Mesothelial cell of epicardium (in vitro differentiated cells): ENCODE measurements at regions not wholly inside any gene's neighbourhood (a gene's known extent, or its start where the extent isn't known, plus 50 kb on each side); places are given as distances from the start of the nearest gene placed in this dataset. TPM values are rescaled to one million over a fixed set of nuclear protein-coding genes. Genes with fewer than 3 reads are reported as not detected.

Experiments used
- DNase-seq, 2 experiments: peaks; one replicate each; pipeline ENCODE4 v3.0.0; 2021; ENCODE audit warnings: low spot score in 2 of 2; ENCODE audit not compliant: unreplicated experiment in 2 of 2
- H3K27ac Mint-ChIP-seq: 2 replicates; pipeline ENCODE4 v1.8.0; 2021; ENCODE audit warnings: mixed read lengths
- H3K27me3 Mint-ChIP-seq: 2 replicates; pipeline ENCODE4 v1.8.0; 2021; ENCODE audit warnings: low read depth, mixed read lengths
- H3K36me3 Mint-ChIP-seq: 2 replicates; pipeline ENCODE4 v1.8.0; 2021; ENCODE audit warnings: mixed read lengths
- H3K4me1 Mint-ChIP-seq: 2 replicates; pipeline ENCODE4 v1.8.0; 2021; ENCODE audit warnings: mixed read lengths
- H3K4me3 Mint-ChIP-seq: 2 replicates; pipeline ENCODE4 v1.8.0; 2021; ENCODE audit warnings: mild to moderate bottlenecking, moderate library complexity, mixed read lengths
- H3K9me3 Mint-ChIP-seq: 2 replicates; pipeline ENCODE4 v1.8.0; 2021; ENCODE audit warnings: mixed read lengths
- microRNA-seq: library from miRNA; unstranded; fragments of <30 nt; microRNA quantifications from one replicate; pipeline ENCODE4 v1.2.0, GENCODE V29; 2021; ENCODE audit warnings: inconsistent platforms, mixed read lengths
- TF ChIP-seq, protein P1 (sequence below): fragments of 200-600 bp; sonication (generic); IDR thresholded peaks from one replicate; pipeline ENCODE4 v1.5.0; 2021; ENCODE audit warnings: antibody characterized with exemption; ENCODE audit not compliant: unreplicated experiment

- Mint-ChIP-seq H3K4me3 (no peak overlapping the region), H3K27ac (no peak overlapping the region), H3K4me1 (peaks cover 6% of the 10 kb centered on the region), H3K27me3 (no peaks in the 10 kb centered on the region), H3K9me3 (no peaks in the 10 kb centered on the region), H3K36me3 (no peaks in the 10 kb centered on the region)
- TF ChIP-seq, protein P1, sequence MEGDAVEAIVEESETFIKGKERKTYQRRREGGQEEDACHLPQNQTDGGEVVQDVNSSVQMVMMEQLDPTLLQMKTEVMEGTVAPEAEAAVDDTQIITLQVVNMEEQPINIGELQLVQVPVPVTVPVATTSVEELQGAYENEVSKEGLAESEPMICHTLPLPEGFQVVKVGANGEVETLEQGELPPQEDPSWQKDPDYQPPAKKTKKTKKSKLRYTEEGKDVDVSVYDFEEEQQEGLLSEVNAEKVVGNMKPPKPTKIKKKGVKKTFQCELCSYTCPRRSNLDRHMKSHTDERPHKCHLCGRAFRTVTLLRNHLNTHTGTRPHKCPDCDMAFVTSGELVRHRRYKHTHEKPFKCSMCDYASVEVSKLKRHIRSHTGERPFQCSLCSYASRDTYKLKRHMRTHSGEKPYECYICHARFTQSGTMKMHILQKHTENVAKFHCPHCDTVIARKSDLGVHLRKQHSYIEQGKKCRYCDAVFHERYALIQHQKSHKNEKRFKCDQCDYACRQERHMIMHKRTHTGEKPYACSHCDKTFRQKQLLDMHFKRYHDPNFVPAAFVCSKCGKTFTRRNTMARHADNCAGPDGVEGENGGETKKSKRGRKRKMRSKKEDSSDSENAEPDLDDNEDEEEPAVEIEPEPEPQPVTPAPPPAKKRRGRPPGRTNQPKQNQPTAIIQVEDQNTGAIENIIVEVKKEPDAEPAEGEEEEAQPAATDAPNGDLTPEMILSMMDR, result no peak
- no peak for DNase-seq
These were observed 57.7 kb upstream of the EDNRA start for GRCh38 chr4:147423229-147423628.

GRCh38 chr4:147425019-147425418 is 55.9 kb upstream of the EDNRA start:
- Mint-ChIP-seq H3K4me3 (no peak overlapping the region), H3K9me3 (no peaks in the 10 kb centered on the region), H3K36me3 (no peaks in the 10 kb centered on the region), H3K27ac (no peak overlapping the region), H3K27me3 (no peaks in the 10 kb centered on the region), H3K4me1 (peaks cover 8% of the 10 kb centered on the region)
- no peak for DNase-seq
- TF ChIP-seq, protein P1, result no peak

DNA sequence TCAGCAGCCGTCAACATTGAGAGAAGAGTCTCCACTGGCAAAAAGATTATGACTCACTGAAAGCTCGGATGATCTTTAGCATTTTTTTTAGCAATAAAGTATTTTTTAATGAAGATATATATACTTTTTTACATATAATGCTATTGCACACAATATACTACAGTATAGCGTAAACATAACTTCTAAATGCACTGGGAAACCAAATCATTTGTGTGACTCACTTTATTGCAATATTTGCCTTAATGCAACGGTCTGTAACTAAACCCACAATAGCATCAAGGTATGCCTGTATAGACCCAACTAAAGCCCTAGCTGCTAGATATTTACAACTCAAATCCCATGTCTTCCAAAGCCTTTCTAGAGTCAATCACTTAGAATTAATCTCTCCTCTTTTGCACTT is 52.3 kb upstream of the EDNRA start:
- TF ChIP-seq, protein P1, result no peak
- peaks cover 23% of the 10 kb centered on the region for H3K9me3 Mint-ChIP-seq

DNA sequence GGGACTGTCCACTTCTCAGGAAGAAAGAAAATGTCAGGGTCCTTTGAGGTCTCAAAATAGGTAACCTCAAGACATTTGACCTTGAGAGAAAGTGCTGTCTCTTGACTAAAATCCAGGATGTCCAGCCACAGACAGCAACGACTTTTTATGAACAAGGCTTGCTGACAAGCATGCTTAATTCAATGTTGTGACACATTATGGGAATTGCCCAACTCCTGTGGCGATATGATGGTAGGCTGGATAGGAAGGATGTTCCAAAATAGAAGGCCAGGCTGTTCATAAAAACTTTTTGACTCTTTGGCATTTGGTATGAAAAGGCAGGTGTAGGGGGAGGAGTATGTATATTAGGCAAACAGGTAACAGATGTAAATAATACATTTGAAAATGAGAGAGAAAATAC is 50.8 kb upstream of the EDNRA start:
- no peak for DNase-seq
- peaks cover 8% of the 10 kb centered on the region for H3K4me1 Mint-ChIP-seq
- TF ChIP-seq, protein P1, result no peak
- peaks cover 12% of the 10 kb centered on the region for H3K36me3 Mint-ChIP-seq
- no peak overlapping the region for H3K27ac Mint-ChIP-seq
- peaks cover 24% of the 10 kb centered on the region for H3K9me3 Mint-ChIP-seq
- no peaks in the 10 kb centered on the region for H3K27me3 Mint-ChIP-seq
- no peak overlapping the region for H3K4me3 Mint-ChIP-seq

More for the DNA sequence above, 52.3 kb upstream of the EDNRA start:
- Mint-ChIP-seq H3K27me3 (no peaks in the 10 kb centered on the region), H3K4me1 (peaks cover 8% of the 10 kb centered on the region), H3K4me3 (no peak overlapping the region), H3K27ac (no peak overlapping the region), H3K36me3 (peaks cover 8% of the 10 kb centered on the region)
- DNase-seq, result no peak

Small RNAs in the stretch of these regions (microRNA-seq; reads per million reads assigned to microRNA genes)
- gene MIR548G, result not detected
